H1 (cell line): ENCODE measurements at regions not wholly inside any gene's neighbourhood (a gene's known extent, or its start where the extent isn't known, plus 50 kb on each side); places are given as distances from the start of the nearest gene placed in this dataset.

Experiments used
- CTCF ChIA-PET: fragments of 300-600 bp; sonication (Branson Sonifier 250); formaldehyde crosslinking; loops from one replicate; lab custom pipeline; 2021; ENCODE audit not compliant: partially characterized antibody; lab: Charles Lee
- POLR2A ChIA-PET: fragments of 300-600 bp; sonication (Branson Sonifier 250); formaldehyde crosslinking; loops from one replicate; lab custom pipeline; 2021; ENCODE audit warnings: inconsistent platforms; ENCODE audit not compliant: partially characterized antibody; lab: Charles Lee
- DNase-seq, 2 experiments: peaks; one replicate each; pipeline versions ENCODE4 v3.0.0 to v3.0.0-alpha.2; 2010 to 2022; ENCODE audit warnings: low spot score in 2 of 2, low read depth in 1 of 2, mixed read lengths in 1 of 2
- FAIRE-seq: peaks from 2 replicates; lab custom pipeline; 2011; peaks lifted over from hg19 to GRCh38; lab: Jason Lieb, UNC
- H2AFZ ChIP-seq: 2 replicates; pipeline ENCODE4 v1.8.1; 2012; ENCODE audit warnings: low read length, inconsistent platforms
- H2AK5ac ChIP-seq: 2 replicates; pipeline ENCODE4 v1.6.1; 2013; ENCODE audit warnings: low read depth, low read length
- H2BK120ac ChIP-seq: replicated peaks from 2 replicates; pipeline ENCODE3; 2013; ENCODE audit warnings: low read depth, low read length, inconsistent platforms
- H2BK12ac ChIP-seq: 2 replicates; pipeline ENCODE4 v1.6.1; 2013; ENCODE audit warnings: low read depth, low read length
- H2BK15ac ChIP-seq: 2 replicates; pipeline ENCODE4 v1.6.1; 2013; ENCODE audit warnings: low read length
- H2BK20ac ChIP-seq: 2 replicates; pipeline ENCODE4 v1.6.1; 2013; ENCODE audit warnings: low read length
- H2BK5ac ChIP-seq: 2 replicates; pipeline ENCODE4 v1.6.1; 2013; ENCODE audit warnings: low read depth, low read length
- H3K14ac ChIP-seq: 2 replicates; pipeline ENCODE4 v1.6.1; 2013; ENCODE audit warnings: inconsistent platforms; ENCODE audit not compliant: insufficient read length
- H3K18ac ChIP-seq: 2 replicates; pipeline ENCODE4 v1.6.1; 2013; ENCODE audit warnings: low read length; ENCODE audit errors: extremely low read depth
- H3K23ac ChIP-seq: 2 replicates; pipeline ENCODE4 v1.6.1; 2013; ENCODE audit warnings: inconsistent platforms; ENCODE audit not compliant: insufficient read length
- H3K23me2 ChIP-seq: 2 replicates; pipeline ENCODE4 v1.6.1; 2013; ENCODE audit warnings: low read depth, low read length
- H3K27ac ChIP-seq: 2 replicates; pipeline ENCODE4 v1.6.1; 2011; ENCODE audit warnings: low read depth, low read length, inconsistent platforms
- H3K27me3 ChIP-seq, 4 experiments: replicated peaks in 1 of 4; 1 replicate in 1 of 4; 2 replicates in 3 of 4; pipeline versions ENCODE4 v1.6.1 to v1.8.1; 2011 to 2013; ENCODE audit warnings: low read length in 3 of 4, mild to moderate bottlenecking in 3 of 4, inconsistent platforms in 2 of 4, mixed read lengths in 2 of 4, moderate library complexity in 1 of 4; ENCODE audit not compliant: control insufficient read depth in 3 of 4, insufficient read depth in 3 of 4; ENCODE audit errors: extremely low read depth in 1 of 4
- H3K36me3 ChIP-seq, 4 experiments: 2 replicates each; pipeline versions ENCODE4 v1.6.1 to v1.8.1; 2011 to 2013; ENCODE audit warnings: mild to moderate bottlenecking in 4 of 4, low read length in 3 of 4, moderate library complexity in 2 of 4, control low read depth in 1 of 4, inconsistent platforms in 1 of 4; ENCODE audit not compliant: insufficient read depth in 4 of 4, control insufficient read depth in 2 of 4
- H3K4ac ChIP-seq: replicated peaks from 2 replicates; pipeline ENCODE3; 2013; ENCODE audit warnings: low read length, low read depth, mixed read lengths, inconsistent platforms; ENCODE audit not compliant: insufficient read length
- H3K4me1 ChIP-seq, 4 experiments: replicated peaks in 1 of 4; 1 replicate in 1 of 4; 2 replicates in 3 of 4; pipeline versions ENCODE4 v1.6.1 to v1.8.1; 2011 to 2013; ENCODE audit warnings: low read length in 3 of 4, inconsistent platforms in 2 of 4, mixed read lengths in 1 of 4; ENCODE audit not compliant: insufficient read depth in 4 of 4, control insufficient read depth in 3 of 4
- H3K4me2 ChIP-seq, 2 experiments: 2 replicates each; pipeline versions ENCODE4 v1.6.1 to v1.8.1; 2011 to 2013; ENCODE audit warnings: low read depth in 2 of 2, low read length in 2 of 2, control low read depth in 1 of 2, inconsistent platforms in 1 of 2, mild to moderate bottlenecking in 1 of 2; ENCODE audit not compliant: insufficient read depth in 1 of 2
- H3K4me3 ChIP-seq, 4 experiments: fragments of 200-600, 300-600 bp in 1 of 4; sonication (generic), shearing (Covaris generic), sonication (Bioruptor Twin) in 1 of 4; 2 replicates each; pipeline versions ENCODE4 v1.5.1 to v1.8.1; 2011 to 2016; ENCODE audit warnings: low read length in 4 of 4, low read depth in 3 of 4, control low read depth in 2 of 4, inconsistent platforms in 2 of 4, mild to moderate bottlenecking in 2 of 4, mixed read lengths in 1 of 4, moderate library complexity in 1 of 4; ENCODE audit not compliant: insufficient read depth in 2 of 4; ENCODE audit errors: extremely low read depth in 1 of 4
- H3K56ac ChIP-seq: replicated peaks from 2 replicates; pipeline ENCODE3; 2013; ENCODE audit warnings: low read depth, mild to moderate bottlenecking, mixed read lengths, low read length, inconsistent platforms; ENCODE audit not compliant: insufficient read length
- H3K79me1 ChIP-seq: 2 replicates; pipeline ENCODE4 v1.6.1; 2013; ENCODE audit warnings: low read depth, low read length, control low read depth
- H3K79me2 ChIP-seq, 2 experiments: 2 replicates each; pipeline versions ENCODE4 v1.6.1 to v1.8.1; 2012 to 2013; ENCODE audit warnings: low read length in 2 of 2, mild to moderate bottlenecking in 2 of 2, inconsistent platforms in 1 of 2; ENCODE audit not compliant: insufficient read depth in 2 of 2, control insufficient read depth in 1 of 2
- H3K9ac ChIP-seq, 4 experiments: replicated peaks in 1 of 4; 1 replicate in 1 of 4; 2 replicates in 3 of 4; pipeline versions ENCODE4 v1.6.1 to v1.8.1; 2011 to 2013; ENCODE audit warnings: low read depth in 3 of 4, low read length in 3 of 4, control low read depth in 2 of 4, mild to moderate bottlenecking in 2 of 4, moderate library complexity in 2 of 4, inconsistent platforms in 1 of 4; ENCODE audit errors: extremely low read depth in 1 of 4
- H3K9me3 ChIP-seq, 2 experiments: 2 replicates each; pipeline versions ENCODE4 v1.6.1 to v1.8.1; 2012 to 2013; ENCODE audit warnings: mild to moderate bottlenecking in 2 of 2, moderate library complexity in 2 of 2, control low read depth in 1 of 2, inconsistent platforms in 1 of 2, low read depth in 1 of 2, low read length in 1 of 2, mixed read lengths in 1 of 2; ENCODE audit not compliant: insufficient read depth in 2 of 2
- H4K20me1 ChIP-seq, 2 experiments: replicated peaks in 1 of 2; 2 replicates each; pipeline versions ENCODE3 to v1.8.1; 2011 to 2013; ENCODE audit warnings: inconsistent platforms in 2 of 2, low read length in 2 of 2, mild to moderate bottlenecking in 1 of 2; ENCODE audit not compliant: insufficient read depth in 2 of 2, control insufficient read depth in 1 of 2
- H4K5ac ChIP-seq: 2 replicates; pipeline ENCODE4 v1.6.1; 2013; ENCODE audit warnings: low read length, low read depth, mixed read lengths, inconsistent platforms; ENCODE audit not compliant: insufficient read length
- H4K8ac ChIP-seq: 2 replicates; pipeline ENCODE4 v1.8.0; 2013; ENCODE audit warnings: mild to moderate bottlenecking, moderate library complexity, low read length, inconsistent platforms; ENCODE audit not compliant: insufficient read depth; ENCODE audit errors: extremely low read depth
- H4K91ac ChIP-seq: replicated peaks from 2 replicates; pipeline ENCODE3; 2013; ENCODE audit warnings: low read length, mixed read lengths, inconsistent platforms; ENCODE audit not compliant: insufficient read length
- CBX8 ChIP-seq: fragments of 300-800, 300-1000 bp; sonication (generic); IDR thresholded peaks from 2 replicates; pipeline ENCODE4 v1.7.1; 2016; ENCODE audit warnings: low read depth, low read length, borderline replicate concordance
- EP300 ChIP-seq, 2 experiments: IDR thresholded peaks; 1 replicate in 1 of 2; 2 replicates in 1 of 2; pipeline ENCODE4 v1.6.1; 2011 to 2012; ENCODE audit warnings: low read depth in 2 of 2, low read length in 2 of 2, mild to moderate bottlenecking in 2 of 2, borderline replicate concordance in 1 of 2, inconsistent platforms in 1 of 2, moderate library complexity in 1 of 2
- HDAC6 ChIP-seq: IDR thresholded peaks from one replicate; pipeline ENCODE4 v1.7.1; 2012; ENCODE audit warnings: low read depth, mild to moderate bottlenecking, inconsistent platforms, low read length, moderate library complexity
- KDM1A ChIP-seq: fragments of 200-600, 300-600 bp; sonication (generic); IDR thresholded peaks from 2 replicates; pipeline ENCODE4 v1.7.1; 2016; ENCODE audit warnings: mild to moderate bottlenecking, low read length, borderline replicate concordance
- KDM4A ChIP-seq: IDR thresholded peaks from one replicate; pipeline ENCODE4 v1.7.1; 2012; ENCODE audit warnings: low read depth, mild to moderate bottlenecking, moderate library complexity, low read length, inconsistent platforms; ENCODE audit not compliant: severe bottlenecking
- MAFK ChIP-seq: IDR thresholded peaks from 2 replicates; pipeline ENCODE4 v1.6.1; 2012; ENCODE audit warnings: low read depth, mild to moderate bottlenecking, improper control_type of control experiment, low read length
- NANOG ChIP-seq: IDR thresholded peaks from 2 replicates; pipeline ENCODE4 v1.6.1; 2011; ENCODE audit warnings: low read length, low read depth, mild to moderate bottlenecking, inconsistent platforms; ENCODE audit not compliant: insufficient read depth, poor library complexity, severe bottlenecking
- POLR2AphosphoS5 ChIP-seq: IDR thresholded peaks from 2 replicates; pipeline ENCODE4 v1.6.1; 2011; ENCODE audit warnings: low read depth, low read length
- SAP30 ChIP-seq: fragments of 300-600 bp; sonication (generic); IDR thresholded peaks from 2 replicates; pipeline ENCODE4 v1.7.1; 2012; ENCODE audit warnings: low read length, moderate library complexity, mild to moderate bottlenecking, inconsistent platforms; ENCODE audit not compliant: insufficient read depth, insufficient replicate concordance
- SP4 ChIP-seq: IDR thresholded peaks from 2 replicates; pipeline ENCODE4 v1.6.1; 2012; ENCODE audit warnings: low read length, inconsistent platforms
- SRF ChIP-seq: IDR thresholded peaks from 2 replicates; pipeline ENCODE4 v1.6.1; 2011; ENCODE audit warnings: mild to moderate bottlenecking, low read depth, low read length, moderate library complexity
- TCF12 ChIP-seq: IDR thresholded peaks from 2 replicates; pipeline ENCODE4 v1.6.1; 2011; ENCODE audit warnings: low read depth, mild to moderate bottlenecking, low read length
- TEAD4 ChIP-seq: IDR thresholded peaks from 2 replicates; pipeline ENCODE4 v1.6.1; 2012; ENCODE audit warnings: low read depth, low read length, inconsistent platforms, mixed read lengths
- ZNF274 ChIP-seq: IDR thresholded peaks from 2 replicates; pipeline ENCODE4 v1.7.0; 2012; ENCODE audit warnings: low read length, borderline replicate concordance; ENCODE audit errors: extremely low read depth
- WGBS, 2 experiments: shearing (Covaris generic) in 1 of 2; methylation state at CpG; one replicate each; pipeline versions ENCODE4 v1.1.6 to v1.1.7; 2013 to 2015; ENCODE audit warnings: low lambda C conversion rate in 2 of 2, mixed read lengths in 2 of 2, inconsistent platforms in 1 of 2, low coverage in 1 of 2, missing lambda C conversion rate in 1 of 2; ENCODE audit not compliant: insufficient replicate concordance in 2 of 2, insufficient coverage in 1 of 2, insufficient read length in 1 of 2; ENCODE audit errors: extremely low coverage in 1 of 2, missing lambda C conversion rate in 1 of 2; 5-methylcytosine and 5-hydroxymethylcytosine counted together
- TF ChIP-seq, protein P1 (sequence below): IDR thresholded peaks from 2 replicates; pipeline ENCODE4 v1.6.1; 2011; ENCODE audit warnings: low read depth, mild to moderate bottlenecking, low read length; ENCODE audit not compliant: insufficient read depth

- no peaks in the 10 kb centered on the region for H3K4me1 ChIP-seq
- H4K8ac ChIP-seq: no peak overlapping the region
- H4K20me1 ChIP-seq: no peaks in the 10 kb centered on the region
- no peak overlapping the region for H3K27ac ChIP-seq
- no peak overlapping the region for H2BK120ac ChIP-seq
- H3K79me2 ChIP-seq: no peaks in the 10 kb centered on the region
- H3K56ac ChIP-seq: no peak overlapping the region
- H4K91ac ChIP-seq: no peak overlapping the region
- no peak overlapping the region for H3K23ac ChIP-seq
- H2BK20ac ChIP-seq: no peak overlapping the region
- no peak overlapping the region for H2AFZ ChIP-seq
- no peaks in the 10 kb centered on the region for H3K27me3 ChIP-seq
- H3K23me2 ChIP-seq: no peaks in the 10 kb centered on the region
- no peak overlapping the region for H4K5ac ChIP-seq
- no peaks in the 10 kb centered on the region for H3K9me3 ChIP-seq
- H3K4ac ChIP-seq: no peak overlapping the region
- H3K79me1 ChIP-seq: no peaks in the 10 kb centered on the region
- no peak overlapping the region for H2BK5ac ChIP-seq
- FAIRE-seq (no peak), DNase-seq (no peak)
- no peak overlapping the region; the same call in 1 of the 2 replicates for H3K18ac ChIP-seq
- POLR2A ChIA-PET: no interaction called here
- no peak overlapping the region for H2BK12ac ChIP-seq
- H3K4me2 ChIP-seq: no peak overlapping the region
- 85% methylated on average over 2 of the region's 2 CpGs; no CpG with 5 or more reads in 1 of the 2 experiments for WGBS, 2 experiments
- H2AK5ac ChIP-seq: no peak overlapping the region
- H3K14ac ChIP-seq: no peak overlapping the region
- no peak overlapping the region for H3K9ac ChIP-seq
- CTCF ChIA-PET: interaction anchor here (1.1 to 1.3 kb wide), 2 partner anchors 11 to 612 kb away, joined by 3 read pairs; no protein-coding TSS in a partner anchor
- H3K4me3 ChIP-seq: no peak overlapping the region
- no peak overlapping the region for H2BK15ac ChIP-seq
- no peaks in the 10 kb centered on the region for H3K36me3 ChIP-seq
- TF ChIP-seq TEAD4 (no peak), KDM1A (no peak), SP4 (no peak), TCF12 (no peak), POLR2AphosphoS5 (no peak), HDAC6 (no peak), ZNF274 (no peak), KDM4A (no peak), NANOG (no peak), SRF (no peak), EP300 (IDR thresholded peaks at IDR 0.05; ENCODE audit: borderline replicate concordance in 1 of 2, low read depth in 2 of 2, low read length in 2 of 2) (no peak), SAP30 (no peak), CBX8 (no peak), MAFK (no peak)
- TF ChIP-seq, protein P1, sequence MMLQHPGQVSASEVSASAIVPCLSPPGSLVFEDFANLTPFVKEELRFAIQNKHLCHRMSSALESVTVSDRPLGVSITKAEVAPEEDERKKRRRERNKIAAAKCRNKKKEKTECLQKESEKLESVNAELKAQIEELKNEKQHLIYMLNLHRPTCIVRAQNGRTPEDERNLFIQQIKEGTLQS: no peak
Observed at GRCh38 chr2:180735799-180736198, 244.6 kb upstream of the UBE2E3 start.
